HG03097 (cell line): ENCODE measurements at regions not wholly inside any gene's neighbourhood (a gene's known extent, or its start where the extent isn't known, plus 50 kb on each side); places are given as distances from the start of the nearest gene placed in this dataset.
"Not testable (repeated sequence)": the region's sequence is repeated elsewhere in the genome, so short reads cannot be mapped to it uniquely, and the experiment has no call there.

Experiments used
- ATAC-seq: cut with Tn5 transposase; IDR thresholded peaks from one replicate; pipeline ENCODE4 v1.9.1; 2021; ENCODE audit not compliant: unreplicated experiment, low FRiP score

DNA sequence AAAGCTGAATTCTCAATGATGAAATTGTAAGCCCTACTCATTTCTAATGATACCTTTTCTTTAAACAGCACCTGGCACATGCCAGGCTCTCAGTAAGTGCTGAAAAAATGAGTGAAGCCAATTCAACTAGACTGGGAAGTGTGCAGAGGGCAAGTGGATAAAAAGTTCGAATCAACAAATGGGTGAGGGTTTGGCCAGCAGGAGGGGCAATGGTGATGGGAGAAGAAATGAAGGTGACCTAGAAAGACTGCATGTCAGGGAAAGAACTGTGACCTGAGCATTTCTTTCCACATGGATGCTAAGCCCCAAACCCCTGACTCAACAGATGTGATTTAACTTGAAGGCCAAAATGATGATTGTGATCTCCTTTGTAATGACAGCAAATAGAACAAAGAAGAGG lies 54.6 kb downstream of the DKK1 start:
- ATAC-seq, result no peak

DNA sequence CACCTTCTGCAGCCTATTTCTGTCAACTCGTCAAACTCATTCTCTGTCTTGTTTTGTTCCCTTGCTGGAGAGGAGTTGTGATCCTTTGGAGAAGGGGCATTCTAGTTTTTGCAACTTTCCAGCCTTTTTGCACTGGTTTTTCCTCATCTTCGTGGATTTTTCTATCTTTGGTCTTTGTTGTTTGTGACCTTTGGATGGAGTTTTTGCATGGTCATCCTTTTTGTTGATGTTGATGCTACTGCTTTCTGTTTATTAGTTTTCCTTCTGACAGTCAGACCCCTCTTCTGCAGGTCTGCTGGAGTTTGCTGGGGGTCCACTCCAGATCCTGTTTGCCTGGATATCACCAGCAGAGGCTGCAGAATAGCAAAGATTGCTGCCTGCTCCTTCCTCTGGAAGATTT lies 60.1 kb downstream of the DKK1 start:
- not testable (repeated sequence) for ATAC-seq

DNA sequence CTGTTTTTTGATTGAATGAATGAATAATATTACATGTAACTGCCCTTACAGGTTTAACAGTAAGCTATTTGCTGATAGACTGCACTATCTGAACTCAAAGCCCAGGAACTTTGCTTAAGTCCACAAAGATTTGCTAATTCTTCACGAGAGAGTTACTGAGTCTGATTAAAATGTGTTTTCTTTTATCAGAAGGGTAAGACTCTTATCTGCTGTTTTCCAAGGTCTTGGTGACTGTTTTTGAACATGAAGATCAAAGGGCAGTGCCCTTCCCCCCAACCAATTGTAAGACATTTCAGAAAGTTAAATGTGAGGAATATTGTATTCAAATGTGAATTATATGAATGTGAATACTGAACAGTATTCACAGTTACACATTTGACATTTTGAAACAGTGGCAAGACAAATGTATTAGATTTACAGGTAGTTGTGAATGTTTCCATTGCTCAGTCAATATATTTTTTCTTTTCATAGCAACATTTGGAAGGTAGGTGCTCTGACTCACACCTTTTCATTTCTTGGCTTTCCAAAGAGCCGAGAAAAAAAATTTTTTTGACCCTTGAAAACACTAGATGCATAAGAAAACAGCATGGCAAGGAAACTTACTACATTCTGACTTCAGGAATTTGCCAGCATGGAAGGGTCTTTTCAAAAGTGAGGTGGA lies 62.7 kb downstream of the DKK1 start:
- no peak for ATAC-seq

DNA sequence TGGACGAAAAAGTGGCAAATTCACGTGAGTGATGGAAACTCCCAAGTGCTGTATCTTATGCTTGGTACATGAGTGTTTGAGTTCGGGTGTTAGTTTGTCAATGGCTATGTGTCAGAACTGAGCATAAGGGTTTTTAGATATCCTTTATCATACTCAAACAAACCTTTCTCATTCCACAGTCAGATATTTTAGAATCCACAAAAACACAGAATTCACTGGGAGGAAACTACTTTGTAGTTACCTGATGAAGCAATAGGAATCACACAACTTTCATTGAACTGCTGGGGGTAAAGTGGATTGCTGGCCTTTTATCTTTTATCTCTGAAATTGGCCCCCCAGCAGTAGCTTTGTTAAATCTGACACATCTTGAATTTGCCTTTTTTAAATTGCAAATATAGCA lies 64.0 kb downstream of the DKK1 start:
- no peak for ATAC-seq

DNA sequence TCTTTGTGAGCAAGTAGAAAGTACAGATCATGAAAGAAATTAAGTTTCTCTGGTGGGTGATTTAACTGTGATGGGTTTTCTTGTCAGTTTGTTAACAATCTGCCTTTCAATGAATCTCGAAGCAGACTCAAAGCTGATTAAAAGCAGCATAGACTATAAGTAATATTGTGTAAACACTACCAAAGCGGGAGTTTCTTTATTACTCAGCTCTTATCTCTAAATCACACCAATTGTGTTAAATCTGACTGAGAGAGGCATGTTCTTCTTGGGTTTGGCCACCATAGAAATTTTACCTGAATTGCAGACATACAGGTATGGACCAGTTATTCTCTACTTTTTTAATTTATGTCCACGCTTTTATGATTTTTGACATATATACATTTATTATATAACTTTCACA lies 65.2 kb downstream of the DKK1 start:
- ATAC-seq, result no peak

DNA sequence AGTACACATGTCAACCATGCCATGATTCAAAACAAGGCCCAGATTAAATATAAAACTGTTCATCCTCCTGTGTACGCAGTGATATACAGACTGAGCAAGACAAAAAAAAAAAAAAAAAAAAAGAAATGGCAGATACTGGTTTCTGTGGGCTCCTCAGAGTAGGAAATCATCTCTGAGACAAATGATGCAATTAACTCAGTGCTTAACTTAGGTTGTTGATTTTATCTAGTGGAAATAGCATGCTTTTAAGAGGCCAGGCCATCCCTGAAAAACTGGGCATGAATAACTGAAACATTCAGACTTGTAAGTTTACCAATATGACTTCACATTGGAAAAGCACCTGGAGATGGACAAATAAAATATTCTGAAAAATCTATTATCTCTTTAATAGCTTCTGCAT lies 69.0 kb downstream of the DKK1 start:
- ATAC-seq, result no peak

DNA sequence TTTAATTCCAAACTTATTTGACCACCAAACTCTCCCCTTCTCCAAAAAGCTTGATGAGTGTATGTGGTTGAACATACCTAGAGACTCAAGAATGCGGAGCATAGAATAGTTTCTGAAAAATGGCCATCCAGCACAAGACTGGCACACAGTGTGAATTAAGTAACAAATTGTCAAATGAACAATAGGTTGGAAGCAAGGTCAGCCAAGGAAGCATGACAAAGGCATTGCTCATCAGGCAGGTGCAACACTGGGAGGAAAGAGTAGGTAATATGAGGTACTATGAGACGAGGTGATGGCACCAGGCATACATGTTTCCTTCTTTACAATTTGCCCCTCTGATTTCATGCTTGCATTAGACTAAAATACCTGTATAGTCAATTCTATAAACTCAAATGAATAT lies 73.7 kb downstream of the DKK1 start:
- no peak for ATAC-seq

DNA sequence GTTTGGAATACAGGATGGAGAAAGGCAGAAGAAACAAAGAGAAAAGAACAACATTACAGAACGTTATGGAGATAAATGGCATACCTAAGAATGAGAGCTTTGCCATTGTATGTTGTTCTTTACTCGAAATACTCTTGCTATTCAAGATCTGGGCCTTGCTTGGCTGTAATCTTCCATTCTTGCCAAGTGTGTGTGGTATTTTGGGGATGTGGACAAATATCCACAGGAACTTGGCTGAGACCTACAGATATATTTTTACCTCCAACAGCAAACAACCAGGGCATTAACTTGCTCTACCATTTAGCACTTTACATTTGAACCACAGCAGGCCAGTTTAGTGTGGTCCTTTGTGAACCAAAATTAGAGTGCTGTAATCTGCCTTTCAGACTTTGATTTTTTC lies 76.3 kb downstream of the DKK1 start:
- no peak for ATAC-seq

DNA sequence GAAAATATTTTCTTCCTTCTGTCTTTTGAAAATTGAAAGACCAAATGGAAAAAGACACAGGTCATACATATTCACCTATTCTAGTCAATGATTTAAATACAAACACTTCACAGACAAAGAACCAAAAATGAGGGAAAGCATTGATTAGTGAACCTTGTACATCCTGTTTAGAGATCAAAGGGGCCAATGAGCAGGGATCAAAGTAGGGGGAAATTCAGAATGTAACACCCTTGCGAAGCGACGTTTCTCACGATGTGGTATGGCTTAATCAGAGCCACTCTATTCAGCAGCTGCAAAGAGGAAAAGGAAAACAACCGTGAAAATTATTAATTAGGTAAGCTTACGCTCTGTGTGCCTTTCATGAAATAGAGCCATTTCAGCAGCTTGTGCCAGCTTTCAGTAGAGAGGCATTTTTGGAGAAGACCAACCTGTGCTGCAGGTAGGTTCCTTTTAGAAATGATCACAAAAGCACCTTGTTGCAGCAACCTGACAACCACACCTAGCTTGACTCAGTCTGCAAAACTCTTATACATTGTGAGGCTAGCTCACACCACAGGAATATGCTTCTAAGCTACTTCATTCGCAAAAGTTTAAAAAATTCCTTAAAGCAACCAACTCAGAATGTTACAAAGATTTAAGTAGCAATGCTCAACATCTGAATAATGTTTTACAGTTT lies 78.0 kb downstream of the DKK1 start:
- no peak for ATAC-seq

DNA sequence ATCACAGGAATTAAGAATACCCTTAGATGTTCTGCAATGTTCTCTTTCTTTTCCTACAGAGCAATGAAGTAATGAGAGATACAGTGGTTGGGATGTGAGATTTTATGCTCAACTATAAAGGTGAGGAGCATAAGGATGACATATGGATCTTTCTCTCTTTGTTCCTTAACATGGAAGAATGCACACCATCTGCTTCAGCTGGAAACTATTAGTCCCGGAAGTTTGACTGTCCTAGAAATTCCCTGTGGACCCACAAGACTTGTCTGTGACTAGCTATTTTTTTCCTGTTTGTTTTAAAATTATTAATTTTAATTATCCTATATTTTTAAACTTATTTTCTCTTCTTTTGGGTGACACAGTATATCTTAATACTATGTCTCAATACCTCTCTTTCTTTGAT lies 80.2 kb downstream of the DKK1 start:
- ATAC-seq, result no peak

DNA sequence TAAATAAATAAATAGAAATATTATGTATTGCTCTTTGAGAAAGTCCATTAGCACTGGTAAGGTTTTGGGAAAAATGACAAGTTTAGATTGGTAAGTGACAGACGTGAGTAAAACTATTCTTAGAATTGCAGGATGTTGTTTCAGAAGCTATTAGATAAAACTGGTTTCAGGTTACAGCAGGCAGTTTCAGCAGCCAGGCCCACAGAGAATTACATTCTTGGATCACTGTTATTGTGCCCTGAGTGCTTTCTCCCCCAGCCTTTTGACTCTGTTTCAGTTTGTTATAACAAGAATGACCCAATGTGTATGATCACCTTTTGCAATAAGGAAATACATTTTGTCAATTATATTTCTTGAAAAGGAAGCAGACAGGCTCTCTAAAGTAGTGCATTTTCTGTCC lies 86.5 kb downstream of the DKK1 start:
- no peak for ATAC-seq

DNA sequence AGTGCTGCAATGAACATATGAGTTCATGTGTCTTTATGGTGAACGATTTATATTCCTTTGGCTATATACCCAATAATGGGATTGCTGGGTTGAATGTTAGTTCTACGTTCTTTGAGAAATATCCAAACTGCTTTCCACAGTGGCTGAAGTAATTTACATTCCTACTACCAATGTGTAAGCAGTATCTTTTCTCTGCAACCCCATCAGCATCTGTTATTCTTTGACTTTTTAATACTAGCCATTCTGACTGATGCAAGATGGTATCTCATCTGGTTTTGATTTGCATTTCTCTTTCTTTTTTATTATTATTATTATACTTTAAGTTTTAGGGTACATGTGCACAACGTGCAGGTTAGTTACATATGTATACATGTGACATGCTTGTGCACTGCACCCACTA lies 89.7 kb downstream of the DKK1 start:
- ATAC-seq, result not testable (repeated sequence)

DNA sequence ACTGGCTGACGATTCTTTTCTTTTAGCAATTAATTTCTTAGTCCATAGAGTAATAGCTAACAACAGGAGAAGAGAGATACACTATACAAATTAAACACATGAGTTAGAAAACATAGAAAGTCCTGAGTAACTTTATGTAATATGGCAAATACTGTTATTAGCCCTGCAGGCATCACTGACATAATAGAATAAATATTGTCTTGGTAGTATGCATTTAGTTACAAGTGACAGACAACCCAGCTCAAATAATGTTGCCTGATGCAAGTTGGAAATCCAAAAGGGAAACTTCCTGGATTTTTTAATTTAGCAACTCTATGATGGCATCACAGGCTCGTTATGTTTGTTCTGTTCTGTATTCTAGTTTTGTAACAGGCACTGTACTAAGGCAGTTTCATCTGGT lies 95.1 kb downstream of the DKK1 start:
- ATAC-seq, result no peak

DNA sequence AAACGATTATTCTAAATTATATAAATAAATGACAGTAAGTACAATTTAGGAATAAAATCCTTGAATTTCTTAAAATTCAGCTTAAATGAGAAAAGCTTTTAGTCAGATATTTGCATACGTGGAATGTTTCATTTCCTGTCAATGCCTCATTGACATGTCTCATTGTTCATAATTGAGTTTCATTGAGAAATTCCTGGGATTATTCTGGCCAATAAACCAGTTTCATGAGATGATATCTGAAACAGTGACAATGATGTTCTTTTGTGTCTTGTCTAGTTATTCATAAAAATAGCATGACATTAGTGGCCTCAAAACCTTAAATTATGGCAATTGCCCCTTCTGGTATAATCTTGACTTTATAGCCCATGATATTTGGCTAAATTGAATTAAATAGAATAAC lies 95.8 kb downstream of the DKK1 start:
- ATAC-seq, result no peak

DNA sequence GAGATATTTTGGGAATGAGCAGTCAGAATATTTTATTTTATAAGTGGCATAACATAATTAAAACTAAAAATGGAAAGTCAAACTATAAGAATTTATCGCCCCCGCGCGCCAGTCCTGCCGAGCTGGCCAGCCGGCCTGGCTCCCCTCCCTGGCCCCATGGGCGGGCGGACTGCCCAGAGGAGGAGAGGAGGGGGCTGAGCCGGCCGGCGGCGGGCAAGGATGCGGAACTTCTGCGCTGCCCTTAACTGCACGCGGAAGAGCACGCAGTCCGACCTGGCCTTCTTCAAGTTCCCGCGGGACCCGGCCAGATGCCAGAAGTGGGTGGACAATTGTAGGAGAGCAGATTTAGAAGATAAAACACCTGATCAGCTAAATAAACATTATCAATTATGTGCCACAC lies 96.8 kb downstream of the DKK1 start:
- ATAC-seq, result no peak

DNA sequence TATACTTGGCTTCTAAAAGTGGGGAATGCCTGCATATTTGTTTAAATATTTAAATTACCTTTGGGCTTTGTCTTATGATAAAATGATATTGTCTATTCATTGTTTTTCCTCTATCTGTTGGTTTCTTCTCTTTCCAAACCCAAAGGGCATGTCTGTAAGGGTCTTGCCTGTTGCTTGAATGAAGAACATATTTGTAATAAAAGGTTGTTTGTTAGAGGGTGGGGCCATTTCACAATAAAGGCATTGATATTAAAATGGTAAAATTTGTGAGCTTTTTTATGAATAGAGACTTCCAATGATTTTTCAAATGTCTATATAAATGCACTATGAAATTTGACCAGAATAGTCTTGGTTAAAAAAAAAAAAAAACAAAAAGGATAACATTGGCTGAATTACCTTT lies 105.2 kb downstream of the DKK1 start:
- no peak for ATAC-seq

DNA sequence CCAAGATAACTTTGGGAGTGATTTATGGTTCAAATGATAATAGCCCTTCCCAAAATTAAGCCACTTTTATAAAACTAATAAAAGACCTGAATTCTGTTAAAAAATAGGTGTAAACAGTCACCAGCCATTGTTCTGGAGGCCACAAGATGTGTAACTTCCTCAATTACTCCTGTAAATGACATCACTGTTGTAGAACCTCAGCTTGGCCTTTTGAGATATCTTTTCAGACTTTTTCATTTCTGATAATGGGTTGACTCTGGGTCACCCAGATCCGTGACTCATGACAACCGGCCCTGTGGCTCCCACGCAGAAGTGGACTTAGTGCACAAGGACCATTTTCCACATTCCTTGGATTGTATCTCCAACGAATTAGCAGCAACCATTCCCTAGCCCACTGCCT lies 106.6 kb downstream of the DKK1 start:
- ATAC-seq, result no peak

DNA sequence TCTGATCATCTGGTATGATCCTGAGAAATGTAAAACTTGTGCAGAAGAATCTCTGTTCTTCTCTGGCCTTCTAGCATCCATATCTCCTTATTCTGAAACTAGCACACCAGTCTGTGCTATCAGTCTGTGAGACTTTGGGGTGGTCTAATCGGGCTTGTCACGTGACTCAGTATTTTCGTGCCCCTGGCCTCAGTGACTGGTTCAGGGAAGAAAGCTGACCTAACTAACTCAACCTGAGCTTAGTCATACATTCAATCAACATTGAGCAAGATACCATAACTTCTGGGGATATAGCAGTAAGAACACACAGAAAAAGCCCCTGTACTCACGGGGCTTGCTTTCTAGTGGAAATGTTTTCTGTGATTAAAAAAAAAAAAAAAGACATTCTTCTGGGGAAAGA lies 109.3 kb downstream of the DKK1 start:
- ATAC-seq, result no peak

DNA sequence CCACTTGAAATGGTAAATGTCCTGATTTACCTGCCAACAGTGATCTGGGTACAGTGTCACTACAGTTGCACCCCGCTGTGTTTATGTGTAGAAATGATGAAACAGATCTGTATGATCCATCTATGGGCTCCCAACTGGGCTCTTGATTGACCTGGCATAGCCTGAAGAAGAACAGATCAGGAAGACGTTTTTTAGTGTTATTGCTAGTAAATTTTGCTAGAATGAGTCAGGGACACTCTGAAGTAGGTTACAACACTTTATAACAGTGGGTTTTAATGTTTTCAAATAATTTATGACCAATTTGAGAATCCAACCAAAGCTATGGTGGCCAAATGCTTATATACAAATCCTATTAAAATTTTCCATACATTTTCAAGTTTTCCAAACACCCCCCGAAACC lies 110.3 kb downstream of the DKK1 start:
- no peak for ATAC-seq

DNA sequence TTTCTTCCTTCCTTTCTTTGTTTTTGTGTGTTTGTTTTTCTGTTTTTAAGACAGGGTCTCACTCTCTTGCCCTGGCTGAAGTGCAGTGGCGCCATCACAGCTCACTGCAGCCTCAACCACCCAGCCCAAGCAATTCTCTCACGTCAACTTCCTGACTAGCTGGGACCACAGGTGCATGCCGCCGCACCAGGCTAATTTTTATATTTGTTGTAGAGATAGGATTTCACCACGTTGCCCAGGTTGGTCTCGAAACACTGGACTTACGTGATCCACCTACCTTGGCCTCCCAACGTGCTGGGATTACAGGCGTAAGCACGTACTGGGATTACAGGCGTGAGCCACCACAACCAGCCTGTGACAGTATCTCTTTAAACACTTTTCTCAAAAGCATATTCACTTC lies 120.7 kb downstream of the DKK1 start:
- ATAC-seq, result no peak

DNA sequence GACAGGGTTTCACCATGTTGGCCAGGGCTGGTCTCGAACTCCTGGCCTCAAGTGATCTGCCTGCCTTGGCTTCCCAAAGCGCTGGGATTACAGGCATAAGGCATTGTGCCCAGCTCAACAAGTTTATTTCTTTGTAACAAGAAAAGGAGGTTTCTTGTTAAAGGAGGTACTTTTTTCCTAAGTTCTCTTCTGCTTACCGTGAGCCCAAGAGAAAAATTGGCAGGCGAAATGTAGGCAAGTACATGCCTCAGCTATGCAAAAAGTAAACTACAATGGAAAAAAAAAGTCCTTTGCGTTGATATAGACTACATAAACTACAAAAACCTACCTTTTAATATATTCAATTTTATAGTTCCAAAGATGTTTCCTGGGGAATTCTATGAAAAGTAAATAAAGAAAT lies 122.6 kb downstream of the DKK1 start:
- no peak for ATAC-seq

DNA sequence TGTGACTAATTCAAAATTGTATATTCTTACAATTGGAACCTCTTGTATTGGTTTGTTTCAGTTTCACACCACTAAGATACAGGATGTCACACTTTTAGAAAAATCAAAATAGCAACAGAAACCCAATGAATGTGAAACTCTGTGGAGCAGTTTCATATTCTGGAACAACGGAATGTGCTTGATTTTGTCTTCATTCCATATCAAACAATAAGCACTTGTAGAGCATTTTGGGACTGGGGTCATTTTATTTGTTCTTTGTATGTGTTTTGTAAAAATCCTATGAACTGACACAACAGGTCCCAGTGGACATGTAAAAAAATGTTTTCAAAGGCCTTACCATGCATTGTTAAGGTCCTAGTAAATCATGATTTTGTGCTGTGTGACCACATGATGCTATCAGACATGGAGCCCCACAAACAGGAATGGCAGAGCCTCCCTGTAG lies 123.1 kb downstream of the DKK1 start:
- peak; percentile 97 for ATAC-seq

DNA sequence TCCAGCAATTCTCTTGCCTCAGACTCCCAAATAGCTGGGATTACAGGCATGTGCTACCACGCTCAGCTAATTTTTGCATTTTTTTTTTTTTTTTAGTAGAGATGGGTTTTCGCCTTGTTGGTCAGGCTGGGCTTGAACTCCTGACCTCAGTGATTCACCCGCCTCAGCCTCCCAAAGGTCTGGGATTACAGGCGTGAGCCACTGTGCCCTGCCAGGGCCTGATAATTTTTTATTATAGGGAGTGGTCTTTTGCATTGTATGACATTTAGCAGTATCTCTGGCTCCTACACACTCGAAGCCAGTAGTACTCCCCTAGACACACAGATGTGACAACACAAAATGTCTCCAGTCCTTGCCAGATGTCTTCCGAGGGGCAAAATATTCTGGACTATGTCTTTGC lies 124.0 kb downstream of the DKK1 start:
- no peak for ATAC-seq
